ENCODE measurements at regions not wholly inside any gene's neighbourhood (a gene's known extent, or its start where the extent isn't known, plus 50 kb on each side); places are given as distances from the start of the nearest gene placed in this dataset.

DNA sequence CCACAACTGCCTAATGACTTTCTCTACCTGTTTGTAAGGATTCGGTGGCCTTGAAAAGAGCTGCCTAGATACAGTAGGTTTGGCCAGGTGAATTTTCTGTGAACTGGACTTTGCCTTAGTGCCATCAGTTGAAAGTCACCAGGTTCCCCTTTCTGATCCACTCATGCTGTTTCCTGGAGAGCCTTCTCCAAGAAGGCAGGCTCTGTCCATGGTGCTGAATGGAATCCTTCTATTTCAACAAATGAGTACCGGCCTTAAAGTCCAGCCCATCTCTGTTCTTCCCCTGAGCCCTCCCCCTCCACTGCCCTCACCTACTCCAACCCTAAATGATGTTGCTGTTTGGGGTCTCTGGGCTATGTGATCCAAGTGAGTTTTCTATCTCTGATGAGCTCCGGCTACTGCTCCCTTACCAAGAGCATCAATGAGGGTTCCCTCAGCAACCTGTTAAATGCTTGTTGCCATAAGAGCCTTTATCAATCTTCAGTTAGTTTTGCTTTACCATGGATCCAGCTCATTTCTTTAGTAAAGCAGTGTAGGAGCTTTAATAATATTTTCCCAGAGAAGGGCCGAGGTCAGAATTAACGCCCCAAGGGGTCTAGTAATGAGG, 500.4 kb downstream of the PTPRU start:
- TF ChIP-seq POLR2A (IDR thresholded peaks at IDR 0.05; ENCODE audit: low read length) (no peak), GATA1 (IDR thresholded peaks at IDR 0.05; ENCODE audit: low read depth, low read length) (no peak)

Data from erythroblast (primary cell).